ENCODE measurements at regions not wholly inside any gene's neighbourhood (a gene's known extent, or its start where the extent isn't known, plus 50 kb on each side); places are given as distances from the start of the nearest gene placed in this dataset.
"Not testable (repeated sequence)": the region's sequence is repeated elsewhere in the genome, so short reads cannot be mapped to it uniquely, and the experiment has no call there.

GRCh38 chr7:35853194-35853593 lies 52.3 kb downstream of the SEPTIN7 start:
- peaks cover 0 to 18% (median 4%) of the 10 kb centered on the region in 6 donors for H3K36me3 ChIP-seq
- H3K4me1 ChIP-seq, result peaks cover 0 to 74% (median 33%) of the 10 kb centered on the region in 6 donors
- DNase-seq; H3K9me3 ChIP-seq; intact Hi-C loops (cut with DNase I; ENCODE audit: low total_unique reads); H3K27me3 ChIP-seq (replicated peaks in 1 of 7); H3K4me3 ChIP-seq; H3K27ac ChIP-seq: not testable (repeated sequence)
- 82 to 93% (median 87%) methylated on average over 7 of the region's 7 CpGs for WGBS, 5 donors

- TF ChIP-seq POLR2A (IDR thresholded peaks at IDR 0.05) (no peak), POLR2AphosphoS5 (IDR thresholded peaks at IDR 0.05) (no peak), CTCF (IDR thresholded peaks at IDR 0.05 in 8 of 11, conservative IDR thresholded peaks at IDR 0.05 in 3 of 11) (no peak)
- no peak overlapping the region for H3K4me3 ChIP-seq
- peaks cover 0 to 71% (median 29%) of the 10 kb centered on the region in 6 donors for H3K4me1 ChIP-seq
- no peaks in the 10 kb centered on the region for H3K27me3 ChIP-seq (replicated peaks in 1 of 7)
- intact Hi-C loops (cut with DNase I; ENCODE audit: low total_unique reads), result no loop called here
- H3K36me3 ChIP-seq, result peaks cover 0 to 13% (median 3%) of the 10 kb centered on the region in 6 donors
- no peak for DNase-seq
- no peaks in the 10 kb centered on the region for H3K9me3 ChIP-seq
- WGBS, 5 donors, result 50 to 79% (median 69%) methylated on average over 1 of the region's 1 CpG
- no peak overlapping the region for H3K27ac ChIP-seq
Observed at GRCh38 chr7:35854311-35854710, 53.5 kb downstream of the SEPTIN7 start.

- H3K9me3 ChIP-seq, result no peaks in the 10 kb centered on the region
- H3K36me3 ChIP-seq, result peaks cover 0 to 13% (median 0%) of the 10 kb centered on the region in 6 donors
- no peaks in the 10 kb centered on the region for H3K27me3 ChIP-seq (replicated peaks in 1 of 7)
- intact Hi-C loops (cut with DNase I; ENCODE audit: low total_unique reads), result no loop called here
- H3K4me1 ChIP-seq, result peaks cover 0 to 71% (median 28%) of the 10 kb centered on the region in 6 donors
- no peak overlapping the region for H3K4me3 ChIP-seq
- WGBS, 5 donors, result 71 to 74% (median 72%) methylated on average over 4 of the region's 4 CpGs
- no peak for TF ChIP-seq POLR2A (IDR thresholded peaks at IDR 0.05)
- TF ChIP-seq POLR2AphosphoS5 (IDR thresholded peaks at IDR 0.05), result no peak
- TF ChIP-seq CTCF (IDR thresholded peaks at IDR 0.05 in 8 of 11, conservative IDR thresholded peaks at IDR 0.05 in 3 of 11), result no peak
- no peak overlapping the region for H3K27ac ChIP-seq
- no peak for DNase-seq
Observed at GRCh38 chr7:35856175-35856574, 55.3 kb downstream of the SEPTIN7 start.

GRCh38 chr7:35860664-35861063 lies 59.8 kb downstream of the SEPTIN7 start:
- Histone ChIP-seq H3K27me3 (replicated peaks in 1 of 7) (no peaks in the 10 kb centered on the region), H3K9me3 (no peaks in the 10 kb centered on the region), H3K36me3 (peaks cover 0 to 33% (median 13%) of the 10 kb centered on the region in 6 donors), H3K4me1 (peaks cover 0 to 50% (median 11%) of the 10 kb centered on the region in 6 donors), H3K4me3 (no peak overlapping the region), H3K27ac (no peak overlapping the region)
- TF ChIP-seq CTCF (IDR thresholded peaks at IDR 0.05 in 8 of 11, conservative IDR thresholded peaks at IDR 0.05 in 3 of 11), result no peak
- TF ChIP-seq POLR2AphosphoS5 (IDR thresholded peaks at IDR 0.05), result no peak
- TF ChIP-seq POLR2A (IDR thresholded peaks at IDR 0.05), result no peak
- intact Hi-C loops (cut with DNase I; ENCODE audit: low total_unique reads), result no loop called here
- WGBS, 5 donors, result 88 to 97% (median 92%) methylated on average over 1 of the region's 1 CpG
- no peak for DNase-seq

- Histone ChIP-seq H3K27me3 (replicated peaks in 1 of 7) (no peaks in the 10 kb centered on the region), H3K9me3 (no peaks in the 10 kb centered on the region), H3K4me1 (peaks cover 0 to 36% (median 16%) of the 10 kb centered on the region in 6 donors), H3K36me3 (peaks cover 0 to 55% (median 30%) of the 10 kb centered on the region in 6 donors), H3K27ac (no peak overlapping the region), H3K4me3 (no peak overlapping the region)
- DNase-seq, result no peak
- TF ChIP-seq POLR2A (IDR thresholded peaks at IDR 0.05) (no peak), CTCF (IDR thresholded peaks at IDR 0.05 in 8 of 11, conservative IDR thresholded peaks at IDR 0.05 in 3 of 11) (no peak), POLR2AphosphoS5 (IDR thresholded peaks at IDR 0.05) (no peak)
- intact Hi-C loops (cut with DNase I; ENCODE audit: low total_unique reads), result no loop called here
- 86 to 99% (median 96%) methylated on average over 3 of the region's 3 CpGs for WGBS, 5 donors
Observed at GRCh38 chr7:35865287-35865686, 64.4 kb downstream of the SEPTIN7 start.

Measured in spleen (tissue), 11 donors.